Breast epithelium (tissue), 4 donors: ENCODE measurements at regions not wholly inside any gene's neighbourhood (a gene's known extent, or its start where the extent isn't known, plus 50 kb on each side); places are given as distances from the start of the nearest gene placed in this dataset.

Experiments
- DNase-seq, 2 donors: peaks; one replicate each; pipeline ENCODE4 v3.0.0-alpha.2; 2019; ENCODE audit warnings: low spot score in 2 of 2
- H3K27ac ChIP-seq, 2 donors: fragments of 200-600 bp; sonication (generic) in 1 of 2; one replicate each; pipeline ENCODE4 v1.5.1; 2016 to 2019; ENCODE audit warnings: mild to moderate bottlenecking in 1 of 2
- H3K27me3 ChIP-seq, 2 donors: fragments of 200-600 bp; sonication (generic) in 1 of 2; one replicate each; pipeline versions ENCODE4 v1.5.1 to v1.6.0; 2017 to 2019; ENCODE audit warnings: control low read depth in 1 of 2, mild to moderate bottlenecking in 1 of 2
- H3K36me3 ChIP-seq: fragments of 200-600 bp; one replicate; pipeline ENCODE4 v1.5.1; 2019
- H3K4me1 ChIP-seq, 2 donors: fragments of 200-600 bp; sonication (generic); one replicate each; pipeline ENCODE4 v1.5.1; 2016 to 2019; ENCODE audit warnings: control low read depth in 1 of 2
- H3K4me3 ChIP-seq, 3 donors: fragments of 200-600 bp; sonication (generic); 1 replicate in 2 of 3; 2 replicates in 1 of 3; pipeline ENCODE4 v1.5.1; 2016 to 2019; ENCODE audit warnings: mild to moderate bottlenecking in 3 of 3, moderate library complexity in 2 of 3
- H3K9me3 ChIP-seq, 2 donors: fragments of 200-600 bp; sonication (generic) in 1 of 2; one replicate each; pipeline ENCODE4 v1.5.1; 2016 to 2019; ENCODE audit warnings: control low read depth in 1 of 2
- POLR2A ChIP-seq: fragments of 450-650 bp; IDR thresholded peaks from one replicate; pipeline ENCODE4 v1.6.1; 2016; ENCODE audit warnings: antibody characterized with exemption, mild to moderate bottlenecking, moderate library complexity
- POLR2AphosphoS5 ChIP-seq, 3 donors: sonication (generic); formaldehyde crosslinking; IDR thresholded peaks; one replicate each; pipeline ENCODE4 v1.6.1; 2017; ENCODE audit warnings: antibody characterized with exemption in 3 of 3
- intact Hi-C: fragments of 100-400 bp; cut with DNase I; formaldehyde crosslinking; loops from one replicate; pipeline ENCODE4 v1.15.1; 2023; ENCODE audit warnings: low total_unique reads
- TF ChIP-seq, protein P1 (sequence below), 3 donors: fragments of 450-650 bp; IDR thresholded peaks; one replicate each; pipeline ENCODE4 v1.5.1; 2016 to 2017; ENCODE audit warnings: antibody characterized with exemption in 3 of 3, mild to moderate bottlenecking in 3 of 3, moderate library complexity in 3 of 3

DNA sequence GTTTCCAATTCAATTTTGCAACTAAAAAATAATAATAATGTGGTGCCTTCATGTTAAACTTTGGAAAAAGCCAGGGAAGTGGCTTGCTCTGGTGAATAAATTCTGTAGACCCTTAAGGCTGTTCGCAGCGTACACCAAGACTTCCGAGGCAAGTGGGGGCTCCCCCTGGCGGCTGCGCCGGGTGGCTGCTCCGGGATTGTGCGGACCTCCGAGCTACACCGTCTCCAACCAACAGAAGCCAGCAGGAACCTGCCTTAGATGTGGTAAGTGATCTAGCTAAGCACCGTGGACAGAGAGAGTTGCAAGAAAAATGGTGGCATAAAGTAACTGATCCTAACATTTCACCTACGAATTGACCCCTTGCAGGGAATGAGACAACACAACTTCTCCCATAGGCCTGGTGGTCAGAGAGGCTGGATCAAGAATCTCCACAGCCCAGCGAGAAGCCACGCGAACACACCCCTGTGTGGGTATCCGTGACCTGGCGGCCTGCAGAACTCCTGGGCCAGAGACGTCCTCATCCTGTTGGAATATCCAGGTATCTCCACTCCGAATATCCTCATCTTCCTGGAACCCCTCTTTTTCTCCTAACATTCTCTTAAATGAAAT lies 69.6 kb downstream of the TBXT start:
- Histone ChIP-seq H3K36me3 (no peaks in the 10 kb centered on the region), H3K4me3 (peak overlapping the region; percentile 27 to 52 (median 39)), H3K9me3 (peaks cover 11 to 14% of the 10 kb centered on the region in 2 donors), H3K27ac (no peak overlapping the region), H3K4me1 (no peaks in the 10 kb centered on the region), H3K27me3 (no peaks in the 10 kb centered on the region)
- intact Hi-C loops: no loop called here
- TF ChIP-seq, protein P1, sequence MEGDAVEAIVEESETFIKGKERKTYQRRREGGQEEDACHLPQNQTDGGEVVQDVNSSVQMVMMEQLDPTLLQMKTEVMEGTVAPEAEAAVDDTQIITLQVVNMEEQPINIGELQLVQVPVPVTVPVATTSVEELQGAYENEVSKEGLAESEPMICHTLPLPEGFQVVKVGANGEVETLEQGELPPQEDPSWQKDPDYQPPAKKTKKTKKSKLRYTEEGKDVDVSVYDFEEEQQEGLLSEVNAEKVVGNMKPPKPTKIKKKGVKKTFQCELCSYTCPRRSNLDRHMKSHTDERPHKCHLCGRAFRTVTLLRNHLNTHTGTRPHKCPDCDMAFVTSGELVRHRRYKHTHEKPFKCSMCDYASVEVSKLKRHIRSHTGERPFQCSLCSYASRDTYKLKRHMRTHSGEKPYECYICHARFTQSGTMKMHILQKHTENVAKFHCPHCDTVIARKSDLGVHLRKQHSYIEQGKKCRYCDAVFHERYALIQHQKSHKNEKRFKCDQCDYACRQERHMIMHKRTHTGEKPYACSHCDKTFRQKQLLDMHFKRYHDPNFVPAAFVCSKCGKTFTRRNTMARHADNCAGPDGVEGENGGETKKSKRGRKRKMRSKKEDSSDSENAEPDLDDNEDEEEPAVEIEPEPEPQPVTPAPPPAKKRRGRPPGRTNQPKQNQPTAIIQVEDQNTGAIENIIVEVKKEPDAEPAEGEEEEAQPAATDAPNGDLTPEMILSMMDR (IDR thresholded peaks at IDR 0.05): peak; percentile 38 to 60 (median 56)
- TF ChIP-seq POLR2AphosphoS5 (IDR thresholded peaks at IDR 0.05): no peak
- DNase-seq: peak in 1 of 2 donors; percentile 62

DNA sequence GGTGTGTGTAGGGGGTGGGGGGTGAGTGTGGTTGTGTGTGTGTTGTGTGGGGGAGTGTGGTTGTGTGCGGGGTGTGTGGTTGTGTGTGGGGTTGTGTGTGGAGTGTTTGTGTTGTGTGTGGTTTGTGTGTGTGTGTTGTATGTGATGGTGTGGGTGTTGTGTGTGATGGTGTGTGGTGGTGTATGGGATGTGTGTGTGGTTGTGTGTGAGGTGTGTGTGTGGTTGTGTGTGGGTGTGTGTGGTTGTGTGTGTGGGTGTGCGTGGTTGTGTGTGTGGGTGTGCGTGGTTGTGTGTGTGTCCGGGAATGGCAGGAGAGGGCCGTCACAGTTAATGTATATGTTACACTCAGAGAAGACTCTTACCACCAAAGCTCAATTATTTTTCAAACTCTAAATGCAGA lies 79.8 kb downstream of the TBXT start:
- H3K9me3 ChIP-seq: no peaks in the 10 kb centered on the region
- no peak overlapping the region for H3K4me3 ChIP-seq
- H3K27ac ChIP-seq: no peak overlapping the region
- no peak for DNase-seq
- no peaks in the 10 kb centered on the region for H3K4me1 ChIP-seq
- H3K36me3 ChIP-seq: no peaks in the 10 kb centered on the region
- TF ChIP-seq, protein P1 (IDR thresholded peaks at IDR 0.05): no peak
- TF ChIP-seq POLR2AphosphoS5 (IDR thresholded peaks at IDR 0.05): no peak
- no peak for TF ChIP-seq POLR2A
- intact Hi-C loops: no loop called here
- H3K27me3 ChIP-seq: no peaks in the 10 kb centered on the region

DNA sequence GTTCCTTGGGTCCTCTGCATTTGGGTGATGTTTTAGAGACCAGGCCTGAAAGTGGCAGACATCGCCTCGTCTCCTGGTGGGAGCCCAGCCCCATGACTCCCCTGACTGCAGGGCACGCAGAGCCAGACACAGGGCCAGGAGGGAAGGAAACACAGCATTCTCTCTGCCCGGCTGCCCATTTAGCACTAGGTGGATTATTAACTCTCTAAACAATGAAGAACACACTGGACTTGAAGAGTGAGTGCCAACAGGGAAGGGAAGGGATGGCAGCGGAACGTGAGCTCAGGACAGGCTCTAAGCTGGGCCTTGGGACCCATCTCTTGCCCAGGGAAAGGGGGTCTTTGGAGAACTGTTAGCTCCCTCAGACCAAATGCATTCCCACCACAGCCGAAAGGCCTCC lies 80.4 kb downstream of the TBXT start:
- Histone ChIP-seq H3K4me1 (no peaks in the 10 kb centered on the region), H3K27me3 (no peaks in the 10 kb centered on the region), H3K4me3 (no peak overlapping the region), H3K27ac (no peak overlapping the region), H3K9me3 (no peaks in the 10 kb centered on the region), H3K36me3 (no peaks in the 10 kb centered on the region)
- intact Hi-C loops: no loop called here
- TF ChIP-seq POLR2AphosphoS5 (IDR thresholded peaks at IDR 0.05): no peak
- no peak for TF ChIP-seq POLR2A
- TF ChIP-seq, protein P1 (IDR thresholded peaks at IDR 0.05): no peak
- DNase-seq: no peak

DNA sequence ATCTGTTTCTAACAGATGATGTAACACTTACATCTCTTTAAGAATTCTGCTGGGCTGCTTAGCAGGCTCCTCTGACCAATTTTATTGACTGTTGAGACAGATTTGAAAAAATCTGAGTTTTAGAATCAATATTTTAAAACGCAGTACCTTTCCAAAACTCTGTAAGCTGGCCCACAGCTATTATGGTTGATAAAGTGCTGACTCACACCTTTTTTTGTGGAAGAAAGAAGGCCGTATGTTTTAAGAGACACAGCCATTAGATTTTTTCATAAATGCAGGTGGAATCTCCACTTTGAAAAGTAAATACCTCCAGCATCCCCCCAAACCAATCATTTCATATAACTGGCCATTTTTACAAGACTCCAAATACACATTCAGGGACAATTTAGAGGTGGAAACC lies 82.2 kb downstream of the TBXT start:
- intact Hi-C loops: no loop called here
- H3K9me3 ChIP-seq: no peaks in the 10 kb centered on the region
- H3K27me3 ChIP-seq: no peaks in the 10 kb centered on the region
- H3K27ac ChIP-seq: no peak overlapping the region
- no peaks in the 10 kb centered on the region for H3K4me1 ChIP-seq
- TF ChIP-seq, protein P1 (IDR thresholded peaks at IDR 0.05): no peak
- H3K4me3 ChIP-seq: no peak overlapping the region
- H3K36me3 ChIP-seq: no peaks in the 10 kb centered on the region
- DNase-seq: no peak

DNA sequence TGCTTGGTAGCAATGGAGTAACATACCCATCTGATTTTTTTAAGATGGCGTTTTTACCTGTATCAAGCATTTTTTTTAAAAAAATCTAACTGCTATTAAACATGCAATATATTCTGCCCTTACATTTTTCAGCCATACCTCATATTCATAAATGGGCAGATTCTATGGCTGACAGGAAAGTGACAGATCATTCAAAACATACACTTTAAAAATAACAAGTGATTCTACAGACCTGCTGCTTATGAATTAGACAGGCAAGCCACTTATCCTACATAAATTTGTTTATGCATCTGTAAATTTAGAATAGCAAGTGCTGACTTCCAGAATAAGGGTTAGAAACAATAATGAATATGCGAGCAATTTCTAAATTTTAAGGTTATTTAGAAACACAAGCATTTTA lies 82.7 kb downstream of the TBXT start:
- Histone ChIP-seq H3K9me3 (no peaks in the 10 kb centered on the region), H3K4me1 (no peaks in the 10 kb centered on the region), H3K27ac (no peak overlapping the region), H3K4me3 (no peak overlapping the region), H3K36me3 (no peaks in the 10 kb centered on the region), H3K27me3 (no peaks in the 10 kb centered on the region)
- intact Hi-C loops: no loop called here
- no peak for TF ChIP-seq POLR2A
- TF ChIP-seq POLR2AphosphoS5 (IDR thresholded peaks at IDR 0.05): no peak
- TF ChIP-seq, protein P1 (IDR thresholded peaks at IDR 0.05): no peak
- DNase-seq: no peak
